GM21515 (cell line): ENCODE measurements at regions not wholly inside any gene's neighbourhood (a gene's known extent, or its start where the extent isn't known, plus 50 kb on each side); places are given as distances from the start of the nearest gene placed in this dataset.

Experiments used
- ATAC-seq: cut with Tn5 transposase; IDR thresholded peaks from one replicate; pipeline ENCODE4 v1.9.1; 2021; ENCODE audit not compliant: unreplicated experiment

DNA sequence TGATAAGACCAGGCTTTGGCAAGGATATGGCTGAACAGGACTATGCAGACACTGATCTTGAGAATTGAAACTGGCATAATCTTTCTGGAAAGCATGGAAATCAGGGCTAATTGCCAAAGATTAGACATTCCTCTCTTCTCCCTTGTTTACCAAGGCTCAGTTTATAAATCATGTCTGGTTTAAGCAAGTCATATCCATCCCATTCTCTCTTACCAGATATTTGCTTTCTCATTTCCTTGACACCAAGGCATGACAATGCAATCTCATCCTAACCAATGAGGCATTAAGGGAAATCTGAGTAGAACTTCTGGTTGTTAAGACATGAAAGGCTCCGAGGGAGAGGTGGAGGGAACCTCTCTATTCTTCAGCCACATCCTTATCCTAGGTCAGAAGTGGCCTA, 110.3 kb upstream of the CEP85L start:
- no peak for ATAC-seq

- no peak for ATAC-seq
Observed at GRCh38 chr6:118758946-118759345, 107.6 kb upstream of the CEP85L start.

- no peak for ATAC-seq
Observed at GRCh38 chr6:118755941-118756646, 104.7 kb upstream of the CEP85L start.

GRCh38 chr6:118752803-118753202, 101.4 kb upstream of the CEP85L start:
- ATAC-seq, result no peak

DNA sequence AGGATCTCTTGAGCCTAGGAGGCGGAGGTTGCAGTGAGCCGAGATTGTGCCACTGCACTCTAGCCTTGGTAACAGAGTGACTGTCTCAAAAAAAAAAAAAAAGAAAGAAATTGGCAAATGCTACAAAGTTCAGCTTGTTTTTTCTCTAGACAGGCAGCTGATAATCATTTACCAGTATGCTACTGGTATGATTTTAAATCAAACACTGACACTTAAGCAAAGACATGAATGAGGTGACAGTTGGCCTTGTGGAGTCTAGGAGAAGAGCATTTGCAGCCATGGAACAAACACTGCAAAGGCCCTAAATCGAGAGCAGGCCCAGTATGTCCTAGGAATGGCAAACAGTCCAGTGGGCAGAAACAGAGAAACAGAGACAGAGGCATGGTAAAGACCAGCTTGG, 99.7 kb upstream of the CEP85L start:
- no peak for ATAC-seq

DNA sequence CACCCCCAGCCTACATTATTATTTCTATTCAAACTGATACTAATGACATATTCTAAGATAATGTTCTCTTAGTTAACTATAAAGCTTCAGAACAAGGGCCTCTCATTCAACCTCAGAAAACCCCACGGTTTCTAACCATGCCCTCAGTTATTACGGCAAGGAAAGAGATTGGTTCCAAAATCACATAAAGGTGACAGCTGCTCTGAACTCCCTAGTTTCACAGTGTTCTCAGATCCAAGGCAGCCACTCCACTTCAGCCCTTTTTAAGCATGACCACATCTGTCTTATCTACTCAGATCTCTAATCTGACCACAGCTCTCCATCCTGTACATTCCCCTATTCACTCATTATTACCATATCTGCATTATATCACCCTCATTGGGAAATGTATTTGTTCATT, 98.8 kb upstream of the CEP85L start:
- ATAC-seq, result no peak

- no peak for ATAC-seq
Observed at GRCh38 chr6:118748311-118749062, 97.1 kb upstream of the CEP85L start.

DNA sequence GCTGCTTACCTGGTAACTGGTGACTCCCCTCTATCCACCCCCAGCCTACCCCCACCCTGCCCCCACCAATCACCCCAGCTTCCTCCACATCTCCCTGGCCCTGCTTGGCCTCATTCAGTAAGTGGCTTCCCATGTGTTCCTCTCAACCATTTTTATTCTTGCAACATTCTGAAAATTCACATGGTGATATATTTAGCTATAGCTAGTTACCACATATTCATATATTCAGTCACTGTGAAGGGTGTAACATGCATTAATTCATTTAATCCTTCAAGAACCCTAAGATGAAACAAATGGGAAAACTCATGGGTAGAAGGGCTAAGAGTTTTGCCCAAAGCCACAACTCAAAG, 95.4 kb upstream of the CEP85L start:
- ATAC-seq, result no peak

- no peak for ATAC-seq
Observed at GRCh38 chr6:118746145-118746824, 94.9 kb upstream of the CEP85L start.

DNA sequence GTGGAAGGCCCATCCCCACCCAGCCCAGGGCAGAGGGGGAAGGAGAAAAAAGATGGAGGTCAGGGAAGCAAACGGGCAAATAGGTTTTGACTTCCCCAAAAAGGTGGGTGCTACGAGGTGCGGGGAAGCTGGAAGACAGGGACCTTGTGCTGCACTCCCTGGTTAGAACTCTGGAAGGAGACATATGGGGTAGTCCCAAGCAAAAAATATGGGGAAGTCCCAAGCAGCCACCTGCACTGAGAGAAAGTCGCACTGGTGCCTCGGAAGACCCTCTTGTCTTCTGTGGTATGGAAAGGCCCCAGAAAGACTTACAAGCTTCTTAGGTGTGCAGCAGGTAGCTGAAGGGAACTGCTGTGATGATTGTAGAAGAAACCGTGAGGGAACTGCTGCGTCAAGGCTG, 93.8 kb upstream of the CEP85L start:
- ATAC-seq, result no peak

- ATAC-seq, result no peak
Observed at GRCh38 chr6:118744261-118744941, 93.0 kb upstream of the CEP85L start.

- ATAC-seq, result no peak
Observed at GRCh38 chr6:118743746-118744145, 92.4 kb upstream of the CEP85L start.

- ATAC-seq, result no peak
Observed at GRCh38 chr6:118740372-118740771, 89.0 kb upstream of the CEP85L start.

DNA sequence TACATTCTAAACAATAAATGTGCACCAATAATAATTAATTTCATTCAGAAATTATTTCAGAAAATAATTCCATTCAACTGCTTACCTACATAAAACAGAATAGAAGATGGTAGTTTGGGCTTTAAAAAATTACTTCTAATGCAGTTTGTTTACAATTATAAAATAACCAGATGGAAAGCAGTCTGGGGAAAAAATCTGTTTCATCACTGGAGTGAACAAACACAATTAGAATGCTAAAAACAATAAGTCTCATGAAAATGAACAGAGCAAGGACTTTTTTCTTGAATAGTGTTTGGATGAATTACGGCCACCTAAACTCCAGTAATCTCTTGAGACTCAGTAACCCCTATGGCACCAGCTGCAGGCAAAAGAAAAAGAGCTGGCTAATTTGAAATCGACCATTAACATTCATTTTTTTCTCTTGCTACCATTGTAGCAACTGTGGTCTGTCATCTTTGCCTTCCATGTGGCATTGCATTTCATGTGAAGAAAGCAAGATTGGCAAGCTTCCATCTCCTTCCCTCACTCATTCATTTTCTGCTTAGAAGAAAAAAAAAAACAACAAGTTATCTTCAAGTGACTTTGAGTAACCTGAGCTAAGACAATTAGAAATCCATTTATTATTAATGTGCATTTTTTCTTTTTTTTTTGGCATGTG, 88.4 kb upstream of the CEP85L start:
- no peak for ATAC-seq

GRCh38 chr6:118736440-118736839, 85.0 kb upstream of the CEP85L start:
- no peak for ATAC-seq

GRCh38 chr6:118735320-118735719, 83.9 kb upstream of the CEP85L start:
- ATAC-seq, result no peak

GRCh38 chr6:118725944-118726343, 74.6 kb upstream of the CEP85L start:
- ATAC-seq, result no peak

DNA sequence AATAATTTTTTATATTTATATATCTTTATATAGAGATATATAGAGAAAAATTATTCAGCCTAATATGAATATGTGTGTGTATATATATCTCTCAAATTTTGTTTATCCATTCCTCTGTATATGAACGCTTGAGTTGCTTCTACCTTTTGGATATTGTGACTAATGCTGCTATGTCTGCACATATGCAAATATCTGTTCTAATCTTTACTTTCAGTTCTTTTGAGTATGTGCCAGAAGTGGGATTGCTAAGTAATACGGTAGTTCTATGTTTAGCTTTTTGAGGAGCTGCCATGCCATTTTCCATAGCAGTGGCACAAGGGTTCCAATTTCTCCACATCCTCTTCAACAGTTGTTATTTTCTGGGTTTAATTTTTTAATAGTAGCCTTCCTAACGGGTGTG, 72.8 kb upstream of the CEP85L start:
- peak; percentile 91 for ATAC-seq

- ATAC-seq, result no peak
Observed at GRCh38 chr6:118722829-118723813, 71.7 kb upstream of the CEP85L start.

DNA sequence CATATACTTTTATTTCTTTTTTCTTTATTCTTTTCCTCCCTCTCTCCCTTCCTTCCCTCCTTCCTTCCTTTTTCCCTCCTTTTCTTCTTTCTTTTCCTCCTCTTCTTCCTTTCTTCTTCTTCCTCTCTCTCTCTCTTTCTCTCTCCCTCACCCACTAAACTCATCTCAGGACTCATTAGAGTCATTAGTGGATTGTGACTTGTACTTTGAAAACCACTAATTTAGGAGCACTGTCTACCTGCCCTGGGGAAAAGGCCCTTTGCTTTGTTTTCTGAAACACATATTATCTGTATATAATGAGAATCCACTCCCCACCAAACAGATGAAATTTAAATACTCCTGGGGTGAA, 68.7 kb upstream of the CEP85L start:
- no peak for ATAC-seq
